GM12873 (cell line): ENCODE measurements at regions not wholly inside any gene's neighbourhood (a gene's known extent, or its start where the extent isn't known, plus 50 kb on each side); places are given as distances from the start of the nearest gene placed in this dataset.

Source experiments
- TF ChIP-seq, protein P1 (sequence below): IDR thresholded peaks from 2 replicates; pipeline ENCODE4 v1.5.1; 2012; ENCODE audit warnings: low read depth, mild to moderate bottlenecking, moderate library complexity, low read length, control low read depth; ENCODE audit not compliant: insufficient read depth; ENCODE audit errors: missing control alignments

DNA sequence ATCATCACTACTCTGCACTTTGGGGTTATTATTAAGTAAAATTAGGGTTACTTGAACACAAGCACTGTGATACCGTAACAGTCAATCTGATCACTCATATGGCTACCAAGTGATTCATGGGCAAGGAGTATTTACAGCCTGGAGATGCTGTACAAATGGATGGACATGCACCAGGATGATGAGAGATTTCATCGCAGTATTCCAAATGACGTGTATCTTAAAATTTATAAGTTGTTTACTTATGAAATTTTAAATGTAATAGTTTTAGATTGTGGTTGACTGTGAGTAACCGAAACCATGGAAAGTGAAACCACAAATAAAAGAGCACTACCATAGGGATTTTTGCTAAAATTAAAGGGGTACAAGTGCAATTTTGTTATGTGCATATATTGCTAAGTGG is 462.2 kb upstream of the PTGER4 start:
- TF ChIP-seq, protein P1, sequence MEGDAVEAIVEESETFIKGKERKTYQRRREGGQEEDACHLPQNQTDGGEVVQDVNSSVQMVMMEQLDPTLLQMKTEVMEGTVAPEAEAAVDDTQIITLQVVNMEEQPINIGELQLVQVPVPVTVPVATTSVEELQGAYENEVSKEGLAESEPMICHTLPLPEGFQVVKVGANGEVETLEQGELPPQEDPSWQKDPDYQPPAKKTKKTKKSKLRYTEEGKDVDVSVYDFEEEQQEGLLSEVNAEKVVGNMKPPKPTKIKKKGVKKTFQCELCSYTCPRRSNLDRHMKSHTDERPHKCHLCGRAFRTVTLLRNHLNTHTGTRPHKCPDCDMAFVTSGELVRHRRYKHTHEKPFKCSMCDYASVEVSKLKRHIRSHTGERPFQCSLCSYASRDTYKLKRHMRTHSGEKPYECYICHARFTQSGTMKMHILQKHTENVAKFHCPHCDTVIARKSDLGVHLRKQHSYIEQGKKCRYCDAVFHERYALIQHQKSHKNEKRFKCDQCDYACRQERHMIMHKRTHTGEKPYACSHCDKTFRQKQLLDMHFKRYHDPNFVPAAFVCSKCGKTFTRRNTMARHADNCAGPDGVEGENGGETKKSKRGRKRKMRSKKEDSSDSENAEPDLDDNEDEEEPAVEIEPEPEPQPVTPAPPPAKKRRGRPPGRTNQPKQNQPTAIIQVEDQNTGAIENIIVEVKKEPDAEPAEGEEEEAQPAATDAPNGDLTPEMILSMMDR = no peak

DNA sequence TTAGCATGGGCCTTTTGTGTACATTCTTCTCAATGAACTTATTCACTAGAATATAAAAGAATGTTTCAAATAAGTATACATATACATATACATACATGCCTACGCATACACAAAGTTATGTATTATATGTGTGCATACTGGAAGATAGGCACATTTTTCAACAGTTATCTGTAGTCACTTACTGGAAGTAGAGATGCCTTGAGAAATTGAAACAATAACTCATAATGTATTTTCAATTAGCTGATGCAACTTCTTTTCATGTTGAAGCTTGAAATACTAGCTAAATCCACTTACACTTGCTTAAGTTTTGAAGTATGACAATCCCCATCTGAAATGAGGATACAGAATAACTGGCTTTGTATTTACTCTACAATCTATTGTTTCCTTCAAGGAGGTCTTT is 469.0 kb upstream of the PTGER4 start:
- TF ChIP-seq, protein P1 = no peak

DNA sequence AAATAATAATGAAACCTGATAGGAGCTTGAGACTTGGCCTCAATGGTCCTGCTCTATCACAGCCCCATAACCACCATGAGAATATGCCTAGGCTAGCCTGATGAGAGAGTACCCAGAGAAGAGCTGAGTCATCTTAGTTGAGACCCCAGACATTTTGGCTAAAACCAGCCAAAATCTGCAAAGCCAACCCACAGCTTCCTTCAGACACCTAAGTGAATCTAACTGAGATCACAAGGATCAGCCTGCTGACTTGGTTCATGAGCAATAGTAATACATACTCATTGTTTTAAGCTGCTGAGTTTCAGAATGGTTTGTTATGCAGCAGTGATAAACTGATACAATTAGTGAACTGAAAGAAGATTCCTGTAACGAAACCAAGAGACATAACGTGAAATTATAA is 473.7 kb upstream of the PTGER4 start:
- TF ChIP-seq, protein P1 = no peak

DNA sequence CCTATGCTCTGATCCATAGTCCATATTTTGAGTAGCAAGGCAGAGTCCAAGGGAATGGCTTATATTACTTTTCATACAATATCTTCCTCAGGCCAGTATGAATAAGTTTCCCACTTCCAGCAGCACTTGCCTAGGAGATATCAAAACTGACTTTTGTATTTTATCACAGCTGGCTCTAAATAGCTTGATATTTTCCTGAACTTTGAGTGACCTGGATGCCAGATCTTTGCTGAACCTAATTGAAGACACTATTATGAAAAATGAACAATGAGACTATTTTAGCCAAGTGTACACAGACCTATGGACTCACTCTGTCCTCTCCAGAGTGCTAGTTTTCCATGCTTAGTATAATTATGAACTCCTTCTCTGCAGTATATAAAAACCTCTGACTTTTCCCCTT is 475.6 kb upstream of the PTGER4 start:
- TF ChIP-seq, protein P1 = no peak

DNA sequence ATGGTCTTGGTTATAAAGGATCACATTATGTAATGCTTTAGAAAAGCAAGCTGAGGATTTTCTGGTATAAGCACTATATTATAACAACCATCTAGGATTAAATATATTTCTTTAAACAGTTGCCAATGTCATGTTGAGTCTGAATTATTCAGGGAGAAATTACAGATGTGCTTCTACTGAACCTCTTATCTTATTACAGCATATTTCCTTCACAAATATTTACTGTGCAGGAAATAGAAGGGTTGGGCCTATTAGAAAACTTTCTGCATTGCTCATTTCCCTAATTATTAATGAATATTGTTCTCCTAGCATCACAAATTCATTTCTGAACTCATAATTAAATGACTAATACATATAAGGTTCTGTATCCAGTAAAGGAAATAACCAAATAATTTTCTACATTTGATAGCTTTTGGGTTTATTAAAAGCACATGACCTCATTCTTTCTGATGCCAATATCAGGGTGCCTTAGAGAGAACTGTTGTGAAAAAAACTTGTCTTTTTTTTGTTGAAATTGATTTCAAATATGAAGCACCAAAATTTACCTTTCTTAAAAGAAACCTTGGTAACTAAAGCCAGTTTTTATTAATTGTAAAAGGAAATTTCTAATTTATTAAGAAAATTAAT is 476.8 kb upstream of the PTGER4 start:
- TF ChIP-seq, protein P1 = no peak

DNA sequence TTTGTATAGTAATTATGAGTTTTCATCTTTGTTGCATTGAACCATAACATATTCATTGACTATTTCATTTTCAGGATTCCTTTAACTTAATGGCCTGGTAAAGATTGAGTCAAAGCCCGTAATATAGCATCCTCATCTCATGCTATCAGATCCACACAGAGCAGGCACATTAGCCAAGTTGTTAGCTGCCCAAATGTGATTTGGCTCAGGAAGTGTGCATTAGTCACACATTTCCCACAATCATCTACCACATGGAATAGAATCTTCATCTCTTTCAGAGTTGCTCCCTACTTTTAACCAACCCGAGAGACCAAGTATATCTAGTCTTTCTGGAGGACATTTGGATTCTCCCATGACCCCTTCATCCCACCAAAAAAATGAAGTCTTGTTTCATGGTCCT is 481.0 kb upstream of the PTGER4 start:
- TF ChIP-seq, protein P1 = no peak

DNA sequence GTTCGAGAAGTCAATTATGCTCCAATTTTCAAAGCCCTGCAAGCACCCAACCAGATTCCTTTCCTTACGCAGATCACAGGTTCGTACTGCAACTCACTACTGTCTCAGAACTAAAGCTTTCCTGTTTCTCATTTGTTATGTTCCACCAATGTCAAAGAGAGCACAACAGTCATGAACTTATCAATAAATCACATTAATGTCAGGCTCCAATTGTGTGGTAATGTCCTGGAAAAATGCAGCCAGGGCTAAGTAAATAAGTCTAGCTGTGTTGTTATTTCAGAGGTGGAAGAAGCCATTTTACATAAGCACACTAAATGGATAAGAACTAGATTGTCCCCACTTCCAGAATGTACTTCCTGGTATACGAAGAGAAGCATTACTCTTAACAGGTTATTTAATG is 488.6 kb upstream of the PTGER4 start:
- TF ChIP-seq, protein P1 = no peak
